RPMI8226 (cell line): ENCODE measurements at regions not wholly inside any gene's neighbourhood (a gene's known extent, or its start where the extent isn't known, plus 50 kb on each side); places are given as distances from the start of the nearest gene placed in this dataset.
"Not testable (repeated sequence)": the region's sequence is repeated elsewhere in the genome, so short reads cannot be mapped to it uniquely, and the experiment has no call there.

Experiments
- DNase-seq: peaks from one replicate; pipeline ENCODE4 v3.0.0-alpha.2; 2015

GRCh38 chr2:78757191-78757590, 268.3 kb upstream of the REG3G start:
- no peak for DNase-seq

GRCh38 chr2:78757640-78758039, 267.9 kb upstream of the REG3G start:
- DNase-seq, result no peak

- DNase-seq, result not testable (repeated sequence)
Observed at GRCh38 chr2:78758765-78759164, 266.7 kb upstream of the REG3G start.

GRCh38 chr2:78766459-78766858, 259.0 kb upstream of the REG3G start:
- no peak for DNase-seq

GRCh38 chr2:78768016-78768415, 257.5 kb upstream of the REG3G start:
- no peak for DNase-seq

- DNase-seq, result no peak
Observed at GRCh38 chr2:78775291-78775690, 250.2 kb upstream of the REG3G start.

GRCh38 chr2:78778756-78779510, 246.6 kb upstream of the REG3G start:
- DNase-seq, result no peak

GRCh38 chr2:78779761-78780160, 245.7 kb upstream of the REG3G start:
- no peak for DNase-seq

GRCh38 chr2:78780256-78780655, 245.2 kb upstream of the REG3G start:
- no peak for DNase-seq

- DNase-seq, result no peak
Observed at GRCh38 chr2:78780864-78781583, 244.5 kb upstream of the REG3G start.

GRCh38 chr2:78782196-78782595, 243.3 kb upstream of the REG3G start:
- no peak for DNase-seq

GRCh38 chr2:78811955-78812610, 213.4 kb upstream of the REG3G start:
- no peak for DNase-seq

- no peak for DNase-seq
Observed at GRCh38 chr2:78814331-78814986, 211.0 kb upstream of the REG3G start.

- no peak for DNase-seq
Observed at GRCh38 chr2:78817430-78817829, 208.1 kb upstream of the REG3G start.

- DNase-seq, result no peak
Observed at GRCh38 chr2:78832481-78832880, 193.0 kb upstream of the REG3G start.

- no peak for DNase-seq
Observed at GRCh38 chr2:78839259-78839658, 186.2 kb upstream of the REG3G start.

- DNase-seq, result not testable (repeated sequence)
Observed at GRCh38 chr2:78840311-78840710, 185.2 kb upstream of the REG3G start.

- DNase-seq, result no peak
Observed at GRCh38 chr2:78845664-78846185, 179.8 kb upstream of the REG3G start.

- DNase-seq, result peak; percentile 27
Observed at GRCh38 chr2:78861546-78861945, 164.0 kb upstream of the REG3G start.

GRCh38 chr2:78864205-78864604, 161.3 kb upstream of the REG3G start:
- DNase-seq, result no peak

- no peak for DNase-seq
Observed at GRCh38 chr2:78865667-78866066, 159.8 kb upstream of the REG3G start.

- no peak for DNase-seq
Observed at GRCh38 chr2:78870343-78870967, 155.0 kb upstream of the REG3G start.

- DNase-seq, result no peak
Observed at GRCh38 chr2:78873526-78873925, 152.0 kb upstream of the REG3G start.
